H1 (cell line): ENCODE measurements at regions not wholly inside any gene's neighbourhood (a gene's known extent, or its start where the extent isn't known, plus 50 kb on each side); places are given as distances from the start of the nearest gene placed in this dataset.

Experiments
- CTCF ChIA-PET: fragments of 300-600 bp; sonication (Branson Sonifier 250); formaldehyde crosslinking; loops from one replicate; lab custom pipeline; 2021; ENCODE audit not compliant: partially characterized antibody; lab: Charles Lee
- POLR2A ChIA-PET: fragments of 300-600 bp; sonication (Branson Sonifier 250); formaldehyde crosslinking; loops from one replicate; lab custom pipeline; 2021; ENCODE audit warnings: inconsistent platforms; ENCODE audit not compliant: partially characterized antibody; lab: Charles Lee
- DNase-seq, 2 experiments: peaks; one replicate each; pipeline versions ENCODE4 v3.0.0 to v3.0.0-alpha.2; 2010 to 2022; ENCODE audit warnings: low spot score in 2 of 2, low read depth in 1 of 2, mixed read lengths in 1 of 2
- FAIRE-seq: peaks from 2 replicates; lab custom pipeline; 2011; peaks lifted over from hg19 to GRCh38; lab: Jason Lieb, UNC
- H2AFZ ChIP-seq: 2 replicates; pipeline ENCODE4 v1.8.1; 2012; ENCODE audit warnings: low read length, inconsistent platforms
- H2AK5ac ChIP-seq: 2 replicates; pipeline ENCODE4 v1.6.1; 2013; ENCODE audit warnings: low read depth, low read length
- H2BK120ac ChIP-seq: replicated peaks from 2 replicates; pipeline ENCODE3; 2013; ENCODE audit warnings: low read depth, low read length, inconsistent platforms
- H2BK12ac ChIP-seq: 2 replicates; pipeline ENCODE4 v1.6.1; 2013; ENCODE audit warnings: low read depth, low read length
- H2BK15ac ChIP-seq: 2 replicates; pipeline ENCODE4 v1.6.1; 2013; ENCODE audit warnings: low read length
- H2BK20ac ChIP-seq: 2 replicates; pipeline ENCODE4 v1.6.1; 2013; ENCODE audit warnings: low read length
- H2BK5ac ChIP-seq: 2 replicates; pipeline ENCODE4 v1.6.1; 2013; ENCODE audit warnings: low read depth, low read length
- H3K14ac ChIP-seq: 2 replicates; pipeline ENCODE4 v1.6.1; 2013; ENCODE audit warnings: inconsistent platforms; ENCODE audit not compliant: insufficient read length
- H3K18ac ChIP-seq: 2 replicates; pipeline ENCODE4 v1.6.1; 2013; ENCODE audit warnings: low read length; ENCODE audit errors: extremely low read depth
- H3K23ac ChIP-seq: 2 replicates; pipeline ENCODE4 v1.6.1; 2013; ENCODE audit warnings: inconsistent platforms; ENCODE audit not compliant: insufficient read length
- H3K23me2 ChIP-seq: 2 replicates; pipeline ENCODE4 v1.6.1; 2013; ENCODE audit warnings: low read depth, low read length
- H3K27ac ChIP-seq: 2 replicates; pipeline ENCODE4 v1.6.1; 2011; ENCODE audit warnings: low read depth, low read length, inconsistent platforms
- H3K27me3 ChIP-seq, 4 experiments: replicated peaks in 1 of 4; 1 replicate in 1 of 4; 2 replicates in 3 of 4; pipeline versions ENCODE4 v1.6.1 to v1.8.1; 2011 to 2013; ENCODE audit warnings: low read length in 3 of 4, mild to moderate bottlenecking in 3 of 4, inconsistent platforms in 2 of 4, mixed read lengths in 2 of 4, moderate library complexity in 1 of 4; ENCODE audit not compliant: control insufficient read depth in 3 of 4, insufficient read depth in 3 of 4; ENCODE audit errors: extremely low read depth in 1 of 4
- H3K36me3 ChIP-seq, 4 experiments: 2 replicates each; pipeline versions ENCODE4 v1.6.1 to v1.8.1; 2011 to 2013; ENCODE audit warnings: mild to moderate bottlenecking in 4 of 4, low read length in 3 of 4, moderate library complexity in 2 of 4, control low read depth in 1 of 4, inconsistent platforms in 1 of 4; ENCODE audit not compliant: insufficient read depth in 4 of 4, control insufficient read depth in 2 of 4
- H3K4ac ChIP-seq: replicated peaks from 2 replicates; pipeline ENCODE3; 2013; ENCODE audit warnings: low read length, low read depth, mixed read lengths, inconsistent platforms; ENCODE audit not compliant: insufficient read length
- H3K4me1 ChIP-seq, 4 experiments: replicated peaks in 1 of 4; 1 replicate in 1 of 4; 2 replicates in 3 of 4; pipeline versions ENCODE4 v1.6.1 to v1.8.1; 2011 to 2013; ENCODE audit warnings: low read length in 3 of 4, inconsistent platforms in 2 of 4, mixed read lengths in 1 of 4; ENCODE audit not compliant: insufficient read depth in 4 of 4, control insufficient read depth in 3 of 4
- H3K4me2 ChIP-seq, 2 experiments: 2 replicates each; pipeline versions ENCODE4 v1.6.1 to v1.8.1; 2011 to 2013; ENCODE audit warnings: low read depth in 2 of 2, low read length in 2 of 2, control low read depth in 1 of 2, inconsistent platforms in 1 of 2, mild to moderate bottlenecking in 1 of 2; ENCODE audit not compliant: insufficient read depth in 1 of 2
- H3K4me3 ChIP-seq, 4 experiments: fragments of 200-600, 300-600 bp in 1 of 4; sonication (generic), shearing (Covaris generic), sonication (Bioruptor Twin) in 1 of 4; 2 replicates each; pipeline versions ENCODE4 v1.5.1 to v1.8.1; 2011 to 2016; ENCODE audit warnings: low read length in 4 of 4, low read depth in 3 of 4, control low read depth in 2 of 4, inconsistent platforms in 2 of 4, mild to moderate bottlenecking in 2 of 4, mixed read lengths in 1 of 4, moderate library complexity in 1 of 4; ENCODE audit not compliant: insufficient read depth in 2 of 4; ENCODE audit errors: extremely low read depth in 1 of 4
- H3K56ac ChIP-seq: replicated peaks from 2 replicates; pipeline ENCODE3; 2013; ENCODE audit warnings: low read depth, mild to moderate bottlenecking, mixed read lengths, low read length, inconsistent platforms; ENCODE audit not compliant: insufficient read length
- H3K79me1 ChIP-seq: 2 replicates; pipeline ENCODE4 v1.6.1; 2013; ENCODE audit warnings: low read depth, low read length, control low read depth
- H3K79me2 ChIP-seq, 2 experiments: 2 replicates each; pipeline versions ENCODE4 v1.6.1 to v1.8.1; 2012 to 2013; ENCODE audit warnings: low read length in 2 of 2, mild to moderate bottlenecking in 2 of 2, inconsistent platforms in 1 of 2; ENCODE audit not compliant: insufficient read depth in 2 of 2, control insufficient read depth in 1 of 2
- H3K9ac ChIP-seq, 4 experiments: replicated peaks in 1 of 4; 1 replicate in 1 of 4; 2 replicates in 3 of 4; pipeline versions ENCODE4 v1.6.1 to v1.8.1; 2011 to 2013; ENCODE audit warnings: low read depth in 3 of 4, low read length in 3 of 4, control low read depth in 2 of 4, mild to moderate bottlenecking in 2 of 4, moderate library complexity in 2 of 4, inconsistent platforms in 1 of 4; ENCODE audit errors: extremely low read depth in 1 of 4
- H3K9me3 ChIP-seq, 2 experiments: 2 replicates each; pipeline versions ENCODE4 v1.6.1 to v1.8.1; 2012 to 2013; ENCODE audit warnings: mild to moderate bottlenecking in 2 of 2, moderate library complexity in 2 of 2, control low read depth in 1 of 2, inconsistent platforms in 1 of 2, low read depth in 1 of 2, low read length in 1 of 2, mixed read lengths in 1 of 2; ENCODE audit not compliant: insufficient read depth in 2 of 2
- H4K20me1 ChIP-seq, 2 experiments: replicated peaks in 1 of 2; 2 replicates each; pipeline versions ENCODE3 to v1.8.1; 2011 to 2013; ENCODE audit warnings: inconsistent platforms in 2 of 2, low read length in 2 of 2, mild to moderate bottlenecking in 1 of 2; ENCODE audit not compliant: insufficient read depth in 2 of 2, control insufficient read depth in 1 of 2
- H4K5ac ChIP-seq: 2 replicates; pipeline ENCODE4 v1.6.1; 2013; ENCODE audit warnings: low read length, low read depth, mixed read lengths, inconsistent platforms; ENCODE audit not compliant: insufficient read length
- H4K8ac ChIP-seq: 2 replicates; pipeline ENCODE4 v1.8.0; 2013; ENCODE audit warnings: mild to moderate bottlenecking, moderate library complexity, low read length, inconsistent platforms; ENCODE audit not compliant: insufficient read depth; ENCODE audit errors: extremely low read depth
- H4K91ac ChIP-seq: replicated peaks from 2 replicates; pipeline ENCODE3; 2013; ENCODE audit warnings: low read length, mixed read lengths, inconsistent platforms; ENCODE audit not compliant: insufficient read length
- SUZ12 ChIP-seq: fragments of 200-600 bp; sonication (generic); IDR thresholded peaks from 2 replicates; pipeline ENCODE4 v1.6.1; 2012; ENCODE audit warnings: mild to moderate bottlenecking, inconsistent platforms, low read length, moderate library complexity, mixed read lengths
- WGBS, 2 experiments: shearing (Covaris generic) in 1 of 2; methylation state at CpG; one replicate each; pipeline versions ENCODE4 v1.1.6 to v1.1.7; 2013 to 2015; ENCODE audit warnings: low lambda C conversion rate in 2 of 2, mixed read lengths in 2 of 2, inconsistent platforms in 1 of 2, low coverage in 1 of 2, missing lambda C conversion rate in 1 of 2; ENCODE audit not compliant: insufficient replicate concordance in 2 of 2, insufficient coverage in 1 of 2, insufficient read length in 1 of 2; ENCODE audit errors: extremely low coverage in 1 of 2, missing lambda C conversion rate in 1 of 2; 5-methylcytosine and 5-hydroxymethylcytosine counted together
- TF ChIP-seq, protein P1 (sequence below), 3 experiments: IDR thresholded peaks; 1 replicate in 2 of 3; 2 replicates in 1 of 3; pipeline versions ENCODE4 v1.5.1 to v1.6.1; 2011; ENCODE audit warnings: low read length in 3 of 3, mild to moderate bottlenecking in 3 of 3, inconsistent platforms in 2 of 3, low read depth in 1 of 3, moderate library complexity in 1 of 3; ENCODE audit not compliant: insufficient read depth in 1 of 3; ENCODE audit errors: control extremely low read depth in 1 of 3

DNA sequence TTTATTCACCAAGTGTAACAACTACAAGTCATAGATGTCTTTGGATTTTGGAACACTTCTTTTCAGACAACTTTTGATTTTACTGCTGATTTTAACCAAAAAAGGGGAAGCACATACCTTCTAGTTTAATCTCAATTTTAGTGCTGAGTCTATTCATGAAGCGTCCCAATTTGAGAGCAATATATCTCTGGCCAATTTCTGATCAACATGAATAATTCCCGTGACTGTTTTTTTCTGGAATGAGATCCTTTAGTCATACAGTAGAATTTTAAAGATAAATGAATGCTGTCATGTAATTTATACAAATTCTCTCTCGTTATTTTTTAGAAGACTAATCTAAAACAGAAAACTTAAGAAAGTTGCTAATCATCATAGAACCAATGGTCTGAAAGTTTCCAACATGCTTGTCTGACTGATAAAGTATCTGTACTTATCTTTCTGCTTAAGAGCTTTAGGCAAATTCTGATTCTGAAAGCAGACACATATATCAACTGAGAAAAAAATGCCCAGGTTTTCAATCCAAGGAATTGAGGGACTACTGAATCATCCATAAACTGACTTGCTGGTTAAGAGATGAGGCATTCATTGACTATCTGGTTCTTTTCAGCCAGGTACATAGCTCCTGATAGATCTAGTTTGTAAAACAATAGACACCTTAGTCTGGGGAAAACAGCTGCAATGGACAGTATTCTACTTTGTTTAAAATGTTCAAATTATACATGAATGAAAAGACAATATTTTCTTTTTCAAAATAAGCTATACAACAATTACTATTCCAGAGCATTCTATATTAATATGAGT lies 657.5 kb downstream of the RFPL4B start:
- Histone ChIP-seq H3K4me1 (peaks cover 0 to 4% (median 1%) of the 10 kb centered on the region in 4 experiments; a peak in 2 of 7 replicates), H3K9me3 (no peaks in the 10 kb centered on the region)
- WGBS, 2 experiments: 92% methylated on average over 3 of the region's 3 CpGs; no CpG with 5 or more reads in 1 of the 2 experiments
- TF ChIP-seq, protein P1, sequence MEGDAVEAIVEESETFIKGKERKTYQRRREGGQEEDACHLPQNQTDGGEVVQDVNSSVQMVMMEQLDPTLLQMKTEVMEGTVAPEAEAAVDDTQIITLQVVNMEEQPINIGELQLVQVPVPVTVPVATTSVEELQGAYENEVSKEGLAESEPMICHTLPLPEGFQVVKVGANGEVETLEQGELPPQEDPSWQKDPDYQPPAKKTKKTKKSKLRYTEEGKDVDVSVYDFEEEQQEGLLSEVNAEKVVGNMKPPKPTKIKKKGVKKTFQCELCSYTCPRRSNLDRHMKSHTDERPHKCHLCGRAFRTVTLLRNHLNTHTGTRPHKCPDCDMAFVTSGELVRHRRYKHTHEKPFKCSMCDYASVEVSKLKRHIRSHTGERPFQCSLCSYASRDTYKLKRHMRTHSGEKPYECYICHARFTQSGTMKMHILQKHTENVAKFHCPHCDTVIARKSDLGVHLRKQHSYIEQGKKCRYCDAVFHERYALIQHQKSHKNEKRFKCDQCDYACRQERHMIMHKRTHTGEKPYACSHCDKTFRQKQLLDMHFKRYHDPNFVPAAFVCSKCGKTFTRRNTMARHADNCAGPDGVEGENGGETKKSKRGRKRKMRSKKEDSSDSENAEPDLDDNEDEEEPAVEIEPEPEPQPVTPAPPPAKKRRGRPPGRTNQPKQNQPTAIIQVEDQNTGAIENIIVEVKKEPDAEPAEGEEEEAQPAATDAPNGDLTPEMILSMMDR (IDR thresholded peaks at IDR 0.05; ENCODE audit: control extremely low read depth in 1 of 3, insufficient read depth in 1 of 3, low read depth in 1 of 3, low read length in 3 of 3): no peak
- no peak for TF ChIP-seq SUZ12
- TF ChIP-seq, all 59 proteins: peak for 0
- no peak overlapping the region for H4K91ac ChIP-seq
- H3K23ac ChIP-seq: no peak overlapping the region
- ChIA-PET CTCF (no interaction called here), POLR2A (no interaction called here)
- no peaks in the 10 kb centered on the region for H3K27me3 ChIP-seq
- H3K56ac ChIP-seq: no peak overlapping the region
- H2BK15ac ChIP-seq: no peak overlapping the region
- no peak overlapping the region for H3K9ac ChIP-seq
- H2BK20ac ChIP-seq: no peak overlapping the region
- no peak overlapping the region for H2AFZ ChIP-seq
- no peak overlapping the region for H3K27ac ChIP-seq
- no peaks in the 10 kb centered on the region for H3K79me2 ChIP-seq
- no peak overlapping the region for H2BK120ac ChIP-seq
- no peak overlapping the region for H2AK5ac ChIP-seq
- no peak for DNase-seq
- H3K4me2 ChIP-seq: no peak overlapping the region
- H2BK5ac ChIP-seq: no peak overlapping the region
- no peaks in the 10 kb centered on the region for H3K23me2 ChIP-seq
- no peak overlapping the region for H4K5ac ChIP-seq
- no peak overlapping the region for H3K4me3 ChIP-seq
- no peak overlapping the region for H3K14ac ChIP-seq
- no peak overlapping the region for H3K4ac ChIP-seq
- H3K36me3 ChIP-seq: no peaks in the 10 kb centered on the region
- no peak overlapping the region for H3K18ac ChIP-seq
- no peaks in the 10 kb centered on the region for H3K79me1 ChIP-seq
- no peak overlapping the region for H4K8ac ChIP-seq
- FAIRE-seq: no peak
- no peaks in the 10 kb centered on the region for H4K20me1 ChIP-seq
- H2BK12ac ChIP-seq: no peak overlapping the region
